Ascending aorta (tissue), 2 donors: ENCODE measurements at regions not wholly inside any gene's neighbourhood (a gene's known extent, or its start where the extent isn't known, plus 50 kb on each side); places are given as distances from the start of the nearest gene placed in this dataset.

Experiments used
- DNase-seq, 2 donors: peaks; one replicate each; pipeline ENCODE4 v3.0.0-alpha.2; 2019; ENCODE audit warnings: low spot score in 2 of 2
- H3K27ac ChIP-seq, 2 donors: fragments of 200-600 bp; sonication (generic); one replicate each; pipeline ENCODE4 v1.5.1; 2016 to 2017; ENCODE audit warnings: mild to moderate bottlenecking in 1 of 2
- H3K27me3 ChIP-seq: fragments of 200-600 bp; sonication (generic); one replicate; pipeline ENCODE4 v1.5.1; 2017
- H3K36me3 ChIP-seq, 2 donors: fragments of 200-600 bp; sonication (generic); one replicate each; pipeline ENCODE4 v1.5.1; 2016
- H3K4me1 ChIP-seq, 2 donors: fragments of 200-600 bp; sonication (generic); one replicate each; pipeline ENCODE4 v1.5.1; 2016 to 2017; ENCODE audit warnings: mild to moderate bottlenecking in 1 of 2
- H3K4me3 ChIP-seq, 2 donors: fragments of 200-600 bp; sonication (generic); one replicate each; pipeline ENCODE4 v1.5.1; 2016 to 2017; ENCODE audit warnings: mild to moderate bottlenecking in 1 of 2
- H3K9me3 ChIP-seq, 2 donors: fragments of 200-600 bp; sonication (generic); one replicate each; pipeline ENCODE4 v1.5.1; 2016
- CTCF ChIP-seq, 3 experiments: fragments of 200-600 bp in 2 of 3; fragments of 450-650 bp in 1 of 3; sonication (generic) in 2 of 3; IDR thresholded peaks; one replicate each; pipeline ENCODE4 v1.5.1; 2016 to 2019; ENCODE audit warnings: antibody characterized with exemption in 3 of 3, mild to moderate bottlenecking in 1 of 3, moderate library complexity in 1 of 3
- intact Hi-C: fragments of 100-400 bp; cut with DNase I; formaldehyde crosslinking; loops from one replicate; pipeline ENCODE4 v1.15.1; 2023

- intact Hi-C loops = no loop called here
- H3K27me3 ChIP-seq = no peaks in the 10 kb centered on the region
- peak overlapping the region; percentile 68 to 71 for H3K27ac ChIP-seq
- no peaks in the 10 kb centered on the region for H3K36me3 ChIP-seq
- DNase-seq = no peak
- H3K4me1 ChIP-seq = peaks cover 0 to 16% of the 10 kb centered on the region in 2 donors
- no peak overlapping the region for H3K4me3 ChIP-seq
- TF ChIP-seq CTCF (IDR thresholded peaks at IDR 0.05) = no peak
- no peaks in the 10 kb centered on the region for H3K9me3 ChIP-seq
Measured at GRCh38 chr10:10644008-10644646, 373.5 kb upstream of the CELF2 start.

- peak overlapping the region; percentile 68 to 71 for H3K27ac ChIP-seq
- no peak for DNase-seq
- H3K36me3 ChIP-seq = no peaks in the 10 kb centered on the region
- no peaks in the 10 kb centered on the region for H3K9me3 ChIP-seq
- no peak for TF ChIP-seq CTCF (IDR thresholded peaks at IDR 0.05)
- H3K4me3 ChIP-seq = no peak overlapping the region
- H3K27me3 ChIP-seq = no peaks in the 10 kb centered on the region
- peaks cover 0 to 16% of the 10 kb centered on the region in 2 donors for H3K4me1 ChIP-seq
- intact Hi-C loops = no loop called here
Measured at GRCh38 chr10:10644676-10645385, 372.8 kb upstream of the CELF2 start.

- no peak for TF ChIP-seq CTCF (IDR thresholded peaks at IDR 0.05)
- intact Hi-C loops = no loop called here
Measured at GRCh38 chr10:10647331-10647730, 370.3 kb upstream of the CELF2 start.

GRCh38 chr10:10657139-10657760 is 360.4 kb upstream of the CELF2 start:
- H3K4me1 ChIP-seq = peaks cover 0 to 2% of the 10 kb centered on the region in 2 donors
- H3K27me3 ChIP-seq = no peaks in the 10 kb centered on the region
- H3K36me3 ChIP-seq = no peaks in the 10 kb centered on the region
- H3K9me3 ChIP-seq = no peaks in the 10 kb centered on the region
- intact Hi-C loops = loop anchor here (5.0 kb wide), 1 partner anchor 45 kb away; no protein-coding TSS in a partner anchor
- DNase-seq = no peak
- H3K4me3 ChIP-seq = no peak overlapping the region
- no peak for TF ChIP-seq CTCF (IDR thresholded peaks at IDR 0.05)
- H3K27ac ChIP-seq = no peak overlapping the region

More at GRCh38 chr10:10647331-10647730, 370.3 kb upstream of the CELF2 start:
- peaks cover 0 to 3% of the 10 kb centered on the region in 2 donors for H3K4me1 ChIP-seq
- H3K27ac ChIP-seq = no peak overlapping the region
- no peaks in the 10 kb centered on the region for H3K9me3 ChIP-seq
- no peaks in the 10 kb centered on the region for H3K27me3 ChIP-seq
- no peak for DNase-seq
- H3K4me3 ChIP-seq = no peak overlapping the region
- H3K36me3 ChIP-seq = no peaks in the 10 kb centered on the region

GRCh38 chr10:10658172-10658785 is 359.4 kb upstream of the CELF2 start:
- intact Hi-C loops = loop anchor here (5.0 kb wide), 1 partner anchor 46 kb away; no protein-coding TSS in a partner anchor
- Histone ChIP-seq H3K4me1 (peaks cover 0 to 2% of the 10 kb centered on the region in 2 donors), H3K36me3 (no peaks in the 10 kb centered on the region), H3K27me3 (no peaks in the 10 kb centered on the region), H3K9me3 (no peaks in the 10 kb centered on the region), H3K4me3 (no peak overlapping the region), H3K27ac (peak overlapping the region; percentile 11 to 13)
- TF ChIP-seq CTCF (IDR thresholded peaks at IDR 0.05) = no peak
- no peak for DNase-seq
